ENCODE measurements at regions not wholly inside any gene's neighbourhood (a gene's known extent, or its start where the extent isn't known, plus 50 kb on each side); places are given as distances from the start of the nearest gene placed in this dataset.

- peak in 23 of 51 donors; percentile 4 to 60 (median 24) for DNase-seq
Measured at GRCh38 chr13:111449041-111449440, 128.6 kb downstream of the TEX29 start.

- DNase-seq: peak in 9 of 51 donors; percentile 26 to 63 (median 42)
Measured at GRCh38 chr13:111451402-111451801, 131.0 kb downstream of the TEX29 start.

- DNase-seq: no peak
Measured at GRCh38 chr13:111456452-111457230, 136.2 kb downstream of the TEX29 start.

GRCh38 chr13:111458001-111458531 is 137.6 kb downstream of the TEX29 start:
- DNase-seq: no peak

DNA sequence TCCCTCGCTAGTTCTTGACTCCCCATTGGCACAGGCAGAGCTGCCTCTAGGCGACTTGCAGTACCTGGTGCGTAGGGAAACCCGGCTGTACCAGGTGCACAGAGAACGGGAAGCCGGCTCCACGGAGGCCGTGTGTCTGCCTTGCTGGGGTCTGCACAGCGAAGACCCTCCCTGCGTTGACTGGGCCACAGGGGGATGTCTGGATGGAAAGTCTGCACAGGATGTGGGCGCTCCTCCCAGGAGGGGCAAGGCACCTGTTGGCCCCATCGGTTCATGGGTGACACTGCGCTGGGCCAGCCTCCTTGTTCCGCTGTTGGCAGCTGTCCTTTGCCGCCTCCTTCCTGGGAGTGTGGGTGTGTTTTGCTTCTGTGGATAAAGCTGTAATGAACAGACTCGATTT is 138.3 kb downstream of the TEX29 start:
- DNase-seq: no peak

GRCh38 chr13:111459803-111460547 is 139.5 kb downstream of the TEX29 start:
- DNase-seq: no peak

- peak in 38 of 51 donors; percentile 9 to 75 (median 40) for DNase-seq
Measured at GRCh38 chr13:111460548-111461444, 140.4 kb downstream of the TEX29 start.

DNA sequence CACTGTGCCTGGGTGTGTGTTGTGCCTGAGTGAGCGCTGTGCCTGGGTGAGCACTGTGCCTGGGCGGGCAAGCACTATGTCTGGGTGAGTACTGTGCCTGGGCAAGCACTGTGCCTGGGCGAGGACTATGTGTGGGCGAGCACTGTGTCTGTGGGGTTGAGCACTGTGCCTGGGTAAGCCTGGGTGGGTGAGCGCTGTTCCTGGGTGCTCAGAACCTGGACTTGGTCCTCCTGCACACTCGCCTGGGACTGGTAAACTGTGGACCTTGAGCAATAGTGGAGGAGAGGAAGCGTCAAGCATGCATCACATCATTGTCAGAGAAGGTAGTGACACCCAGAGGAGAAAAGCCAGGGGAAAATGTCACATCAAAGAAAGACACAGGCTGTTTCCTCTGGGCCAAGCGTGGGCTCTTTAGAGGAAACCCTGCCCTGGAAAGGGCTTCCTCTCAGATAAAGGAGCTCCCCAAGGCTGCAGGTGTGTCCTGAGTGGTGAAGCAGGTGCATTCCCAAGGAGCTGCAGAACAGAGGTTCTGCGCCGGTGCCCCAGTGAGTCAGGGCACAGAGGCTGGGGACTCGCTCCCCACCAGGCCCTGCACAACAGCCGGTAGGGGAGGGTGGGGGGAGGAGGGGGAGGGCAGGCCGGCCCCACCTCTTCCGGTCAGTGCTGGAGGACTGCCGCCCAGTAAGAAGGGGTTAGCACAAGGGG is 141.2 kb downstream of the TEX29 start:
- no peak for DNase-seq

- no peak for DNase-seq
Measured at GRCh38 chr13:111462221-111462764, 141.9 kb downstream of the TEX29 start.

DNA sequence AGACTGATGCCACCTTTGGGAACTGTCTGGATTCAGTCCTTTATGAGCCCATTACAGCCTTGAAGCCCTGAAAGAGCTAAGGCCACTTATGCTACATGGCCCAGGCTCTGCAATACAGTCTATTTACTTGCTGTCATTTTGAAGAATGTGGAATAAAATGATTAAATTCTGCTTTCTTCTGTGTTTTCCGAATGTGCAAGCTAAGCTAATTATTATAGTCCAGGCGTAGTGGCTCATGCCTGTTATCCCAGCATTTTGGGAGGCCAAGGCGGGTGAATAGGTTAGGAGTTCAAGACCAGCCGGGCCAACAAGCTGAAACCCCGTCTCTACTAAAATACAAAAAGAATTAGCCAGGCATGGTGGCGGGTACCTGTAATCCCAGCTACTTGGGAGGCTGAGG is 142.5 kb downstream of the TEX29 start:
- DNase-seq: no peak

GRCh38 chr13:111467111-111467890 is 146.9 kb downstream of the TEX29 start:
- no peak for DNase-seq

DNA sequence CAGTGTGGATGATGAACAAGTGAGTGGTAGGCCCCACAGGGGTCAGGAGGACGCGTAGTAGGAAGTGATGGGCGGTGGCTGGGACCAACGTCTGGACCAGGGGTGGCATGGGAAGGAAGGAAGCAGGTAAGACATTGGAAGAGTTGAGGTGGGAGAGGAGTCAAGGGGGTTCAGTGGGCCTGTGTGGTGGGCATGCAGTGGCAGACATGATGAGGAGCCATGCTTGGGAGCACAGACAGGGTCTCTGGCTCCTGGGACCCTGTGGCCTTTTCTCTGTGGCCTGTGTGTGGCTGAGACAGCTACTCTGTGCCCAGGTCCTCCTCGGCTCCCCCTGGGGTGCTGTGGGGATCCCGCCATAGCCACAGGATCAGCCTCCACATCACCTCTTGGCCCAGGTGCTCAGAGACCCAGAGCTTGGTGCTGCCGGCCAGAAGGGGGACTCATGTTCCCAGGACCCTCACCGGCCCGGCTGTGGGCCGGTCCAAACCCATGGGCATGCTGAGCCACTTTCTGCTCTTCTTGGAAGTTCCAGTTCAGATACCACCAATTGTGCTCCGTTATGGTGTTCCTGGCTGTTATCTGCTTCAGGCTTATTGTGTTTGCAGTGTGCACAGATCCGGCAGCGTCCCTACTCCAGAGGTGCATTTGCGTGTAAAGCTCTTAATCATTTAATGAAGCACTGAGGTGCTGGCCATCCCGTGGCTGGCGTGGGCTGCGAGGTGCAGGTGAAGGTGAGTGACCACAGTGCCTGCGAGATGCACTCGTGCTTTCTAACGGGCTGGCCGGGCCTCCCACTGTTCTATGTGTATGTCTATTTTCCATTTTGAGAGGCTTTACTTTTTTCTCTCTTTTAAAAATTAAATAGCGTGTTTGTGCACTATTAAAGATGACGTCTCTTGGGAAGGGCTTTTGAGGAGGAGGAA is 147.9 kb downstream of the TEX29 start:
- no peak for DNase-seq

DNA sequence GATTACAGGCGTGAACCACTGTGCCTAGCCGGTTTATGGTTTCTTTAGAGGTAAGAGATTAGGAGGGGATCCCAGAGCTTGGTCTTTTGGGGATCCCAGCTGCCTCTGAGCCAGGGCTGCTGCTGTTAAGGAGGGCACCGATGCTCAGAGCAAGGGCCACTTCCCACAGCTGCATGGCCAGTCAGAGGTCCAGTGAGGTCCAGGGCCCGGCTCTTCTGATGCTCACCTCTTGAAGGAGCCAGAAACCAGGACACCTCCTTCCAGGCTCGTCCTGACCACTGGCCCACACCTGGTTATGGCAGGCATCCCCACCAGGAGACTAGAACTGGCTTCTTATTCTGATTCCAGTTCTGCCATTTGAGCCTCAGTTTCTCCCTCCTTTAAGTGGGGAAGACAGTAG is 149.0 kb downstream of the TEX29 start:
- no peak for DNase-seq

DNA sequence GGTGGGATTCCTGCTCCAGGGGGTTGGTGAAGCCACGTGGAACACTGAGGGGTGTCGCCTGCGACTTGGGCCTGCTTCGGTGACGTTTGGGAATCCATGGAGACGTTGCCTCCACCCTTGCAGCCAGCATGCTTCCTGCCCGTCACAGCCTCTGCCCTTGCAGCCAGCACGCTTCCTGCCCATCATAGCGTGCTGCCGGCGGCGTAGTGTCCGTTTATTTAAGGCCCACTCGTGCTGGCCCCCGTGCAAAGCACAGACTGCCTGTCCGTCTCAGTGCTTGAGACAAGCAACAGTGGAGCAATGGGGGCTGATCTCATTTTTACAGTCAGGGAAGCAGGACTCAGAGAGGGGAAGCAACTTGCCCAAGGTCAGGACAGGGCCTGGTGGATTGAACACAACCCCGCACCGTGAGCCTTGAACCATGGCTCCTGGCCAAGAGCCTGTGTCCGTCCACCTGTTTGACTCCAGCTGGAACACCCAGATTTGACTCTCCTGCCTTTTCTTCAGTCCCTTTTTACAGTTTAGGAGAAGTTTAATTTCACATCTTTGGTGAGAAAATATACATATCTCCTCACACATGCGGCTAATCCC is 149.6 kb downstream of the TEX29 start:
- no peak for DNase-seq

- DNase-seq: no peak
Measured at GRCh38 chr13:111470933-111471332, 150.5 kb downstream of the TEX29 start.

DNA sequence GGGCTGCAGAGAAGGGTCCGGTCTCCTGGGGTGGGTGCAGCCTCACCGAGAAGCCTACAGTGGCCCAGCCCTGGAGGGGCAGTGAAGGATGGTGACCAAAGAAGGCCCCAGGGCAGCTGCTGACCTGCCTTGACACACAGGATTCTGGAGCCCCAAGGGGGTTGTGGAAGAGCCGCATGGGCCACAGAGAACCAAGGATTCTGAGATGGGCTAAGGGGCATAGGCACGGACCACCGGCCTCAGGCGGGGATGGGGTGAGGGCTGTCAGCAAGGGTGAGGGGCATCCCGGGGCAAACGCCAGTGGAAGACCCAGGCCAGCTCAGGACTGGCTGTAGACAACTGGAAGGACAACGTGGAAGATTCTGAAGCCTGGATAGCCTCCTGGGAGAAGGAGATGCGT is 151.6 kb downstream of the TEX29 start:
- no peak for DNase-seq

GRCh38 chr13:111472559-111473460 is 152.4 kb downstream of the TEX29 start:
- no peak for DNase-seq

Measured in hypothalamus (tissue), 51 donors.